Forelimb muscle (tissue), 1 donor: ENCODE measurements at regions not wholly inside any gene's neighbourhood (a gene's known extent, or its start where the extent isn't known, plus 50 kb on each side); places are given as distances from the start of the nearest gene placed in this dataset.

Experiments
- DNase-seq: peaks from one replicate; pipeline ENCODE4 v3.0.0-alpha.2; 2013; ENCODE audit warnings: low read depth

DNA sequence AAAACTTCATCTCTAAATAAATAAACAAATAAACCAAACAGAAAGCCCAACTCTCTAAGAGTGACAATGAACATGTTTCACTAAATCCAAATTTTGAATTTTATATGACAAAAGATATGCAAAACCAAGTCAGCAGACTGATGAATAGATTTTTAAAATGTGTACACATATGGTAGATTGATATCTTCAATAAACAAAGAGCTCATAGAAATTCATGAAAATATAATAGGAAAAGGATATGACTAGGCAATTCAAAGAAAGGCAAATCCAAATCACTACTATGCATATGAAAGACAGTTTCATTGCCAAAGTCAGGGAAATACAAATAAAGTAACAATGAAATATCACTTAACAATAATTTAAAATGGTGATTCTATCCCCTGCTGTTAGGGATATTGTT, 63.7 kb upstream of the NBEA start:
- no peak for DNase-seq

DNA sequence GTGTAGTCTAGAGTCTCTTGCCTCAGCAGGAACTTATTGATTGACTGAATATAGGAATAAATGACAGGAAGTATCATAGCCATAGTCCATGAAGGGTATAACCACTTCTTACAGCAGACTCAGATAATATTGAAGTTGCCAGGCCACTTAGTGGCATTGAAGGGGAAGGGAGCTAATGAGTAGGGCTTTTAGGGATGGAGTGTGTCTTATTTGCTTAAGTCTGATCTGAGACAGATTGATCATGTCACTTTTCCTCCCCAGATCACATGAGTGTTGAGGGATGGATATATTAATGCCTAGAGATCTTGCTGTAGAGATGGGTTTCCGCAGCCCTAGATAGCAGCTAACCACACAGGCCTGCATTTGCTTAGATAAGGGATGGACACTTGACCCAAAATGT, 62.2 kb upstream of the NBEA start:
- no peak for DNase-seq

DNA sequence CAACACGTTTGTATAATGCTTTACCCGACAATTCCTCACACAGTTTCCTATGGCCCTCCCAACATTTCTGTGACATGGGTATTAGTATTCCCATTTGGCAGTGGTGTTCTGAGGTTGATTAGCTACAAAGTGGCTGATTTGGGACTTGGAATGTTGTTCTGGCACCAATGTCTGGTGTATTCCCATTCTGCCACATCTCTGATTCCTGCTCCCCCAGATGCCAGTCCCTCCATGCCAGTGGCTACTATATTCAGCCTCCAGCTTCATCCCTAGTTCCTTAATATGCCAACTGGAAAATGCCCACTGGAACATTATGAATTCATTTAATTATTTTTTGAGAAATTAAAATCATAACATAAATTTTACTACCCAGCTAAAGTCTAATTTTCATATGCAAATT, 60.6 kb upstream of the NBEA start:
- no peak for DNase-seq

DNA sequence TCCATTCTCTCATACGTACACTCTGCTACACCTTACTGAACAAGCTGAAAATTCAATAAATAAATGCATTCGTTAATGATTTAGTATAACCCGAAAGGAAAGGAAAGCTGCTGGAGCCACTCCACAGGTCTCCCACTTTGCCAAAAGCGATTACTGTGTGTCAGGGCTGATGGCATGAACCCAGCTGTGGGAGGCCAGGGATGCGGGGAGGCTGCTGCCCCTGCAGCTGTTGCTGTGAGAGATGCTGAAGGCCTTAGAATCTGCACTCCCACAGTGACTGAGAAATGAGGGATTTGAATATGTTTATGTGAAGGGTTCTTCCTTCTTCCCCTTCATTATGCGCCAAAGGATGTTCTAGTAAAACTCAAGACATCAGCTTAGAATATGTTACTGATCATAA, 58.7 kb upstream of the NBEA start:
- no peak for DNase-seq

DNA sequence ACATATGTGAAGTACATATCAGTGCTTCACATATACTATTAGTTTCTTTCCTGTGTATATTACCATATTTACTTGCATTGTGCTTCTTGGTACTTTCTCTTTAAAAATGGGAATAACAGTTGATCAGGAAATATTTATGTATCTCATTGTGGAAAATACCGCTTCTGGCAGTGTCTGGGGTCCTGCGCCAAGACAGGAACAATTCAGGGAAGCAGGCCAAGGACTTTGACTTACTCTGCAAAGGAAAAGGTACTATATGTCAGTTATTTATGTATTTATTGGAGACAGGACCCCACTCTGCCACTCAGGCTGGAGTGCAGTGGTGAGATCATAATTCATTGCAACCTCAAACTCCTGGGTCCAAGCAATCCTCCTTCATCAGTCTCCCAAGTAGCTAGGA, 57.7 kb upstream of the NBEA start:
- no peak for DNase-seq

DNA sequence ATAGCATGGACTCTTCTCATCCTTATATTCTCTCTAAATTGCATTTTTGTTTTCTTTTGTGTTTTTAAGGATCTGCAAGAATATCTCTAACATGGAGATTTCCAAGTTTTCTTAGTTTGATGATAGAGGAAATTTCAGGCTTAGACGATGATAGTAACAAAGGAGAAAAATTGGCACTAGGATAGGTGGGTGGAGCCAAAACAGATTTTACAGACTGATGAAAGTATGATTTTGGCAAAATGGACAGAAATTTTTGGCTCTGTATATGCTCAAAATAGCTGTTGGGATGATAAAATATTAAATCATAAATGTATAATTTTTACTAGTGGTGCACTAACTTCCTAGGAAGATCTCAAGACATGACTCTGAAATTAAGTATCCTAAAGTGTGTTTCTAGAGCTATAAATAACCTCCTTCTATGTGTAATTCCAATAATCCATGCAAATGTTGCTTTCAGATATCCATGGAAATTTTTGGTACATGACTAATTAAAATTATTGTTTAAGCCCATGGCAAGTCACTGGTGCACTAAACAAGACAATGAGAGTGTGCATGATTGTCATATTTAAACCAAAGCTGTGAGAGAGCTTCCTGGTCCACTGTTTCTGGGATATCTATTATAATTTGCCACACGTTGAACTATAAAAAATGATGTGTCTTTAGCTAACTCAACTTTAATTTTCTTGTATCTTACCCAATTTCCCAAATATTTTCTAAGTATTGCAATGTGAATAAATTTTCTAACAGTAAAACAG, 55.8 kb upstream of the NBEA start:
- no peak for DNase-seq

DNA sequence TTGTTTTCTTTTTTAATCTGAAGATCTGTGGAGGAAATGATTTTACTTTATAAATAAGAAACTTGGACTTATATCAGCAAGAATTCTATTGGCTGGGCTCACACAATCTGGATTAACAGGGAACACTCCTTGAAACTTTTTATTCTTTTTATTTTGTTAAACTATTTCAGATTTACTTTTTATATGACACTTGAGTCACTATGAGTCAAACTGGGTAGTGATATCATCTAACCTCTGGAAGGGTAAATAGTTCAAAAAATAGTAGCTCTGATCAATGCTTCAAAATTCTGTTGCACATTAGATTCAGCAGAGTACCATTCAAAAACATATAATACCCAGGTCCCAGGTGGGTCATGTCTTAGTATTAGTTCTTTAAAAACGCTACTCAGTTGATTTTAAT, 55.1 kb upstream of the NBEA start:
- DNase-seq = no peak
